LNCaP clone FGC (cell line): ENCODE measurements at regions not wholly inside any gene's neighbourhood (a gene's known extent, or its start where the extent isn't known, plus 50 kb on each side); places are given as distances from the start of the nearest gene placed in this dataset.

Experiments
- DNase-seq: peaks from one replicate; pipeline ENCODE4 v3.0.0-alpha.2; 2011; ENCODE audit warnings: low read depth
- H3K4me3 ChIP-seq: 2 replicates; pipeline ENCODE4 v1.5.1; 2011; ENCODE audit warnings: mild to moderate bottlenecking, low read depth, low read length, control low read depth
- CTCF ChIP-seq: IDR thresholded peaks from 2 replicates; pipeline ENCODE4 v1.5.1; 2012; ENCODE audit warnings: mild to moderate bottlenecking; ENCODE audit not compliant: control insufficient read depth, insufficient read depth; ENCODE audit errors: extremely low read depth

- no peak for DNase-seq
- TF ChIP-seq CTCF: no peak
- no peak overlapping the region for H3K4me3 ChIP-seq
Measured at GRCh38 chr2:239729151-239729550, 296.0 kb downstream of the NDUFA10 start.

- no peak for TF ChIP-seq CTCF
- no peak overlapping the region for H3K4me3 ChIP-seq
- DNase-seq: no peak
Measured at GRCh38 chr2:239728751-239729150, 296.4 kb downstream of the NDUFA10 start.

GRCh38 chr2:239727776-239728600, 297.2 kb downstream of the NDUFA10 start:
- DNase-seq: no peak
- H3K4me3 ChIP-seq: no peak overlapping the region
- TF ChIP-seq CTCF: no peak

- TF ChIP-seq CTCF: no peak
- DNase-seq: no peak
- no peak overlapping the region for H3K4me3 ChIP-seq
Measured at GRCh38 chr2:239727182-239727775, 297.9 kb downstream of the NDUFA10 start.

- no peak for DNase-seq
- TF ChIP-seq CTCF: no peak
- H3K4me3 ChIP-seq: no peak overlapping the region
Measured at GRCh38 chr2:239726631-239727181, 298.4 kb downstream of the NDUFA10 start.

GRCh38 chr2:239726091-239726591, 299.0 kb downstream of the NDUFA10 start:
- no peak overlapping the region for H3K4me3 ChIP-seq
- no peak for DNase-seq
- no peak for TF ChIP-seq CTCF
